Endothelial cell of umbilical vein (primary cell): ENCODE measurements at regions not wholly inside any gene's neighbourhood (a gene's known extent, or its start where the extent isn't known, plus 50 kb on each side); places are given as distances from the start of the nearest gene placed in this dataset.
"Not testable (repeated sequence)": the region's sequence is repeated elsewhere in the genome, so short reads cannot be mapped to it uniquely, and the experiment has no call there.

Experiments used
- CTCF ChIP-seq, 2 donors: IDR thresholded peaks; 1 replicate in 1 of 2; 2 replicates in 1 of 2; pipeline ENCODE4 v1.5.1; 2011; ENCODE audit warnings: low read length in 2 of 2, mild to moderate bottlenecking in 2 of 2, moderate library complexity in 2 of 2, control low read depth in 1 of 2, inconsistent platforms in 1 of 2, low read depth in 1 of 2; ENCODE audit not compliant: insufficient read depth in 1 of 2; ENCODE audit errors: extremely low read depth in 1 of 2
- EZH2 ChIP-seq: IDR thresholded peaks from 2 replicates; pipeline ENCODE4 v1.6.1; 2012; ENCODE audit warnings: borderline replicate concordance, low read depth, mild to moderate bottlenecking, moderate library complexity, low read length, inconsistent platforms; ENCODE audit not compliant: severe bottlenecking
- GATA2 ChIP-seq: IDR thresholded peaks from 2 replicates; pipeline ENCODE4 v1.7.0; 2011; ENCODE audit warnings: low read depth, mild to moderate bottlenecking, moderate library complexity, mixed read lengths, low read length; ENCODE audit not compliant: insufficient read length, insufficient read depth
- MYC ChIP-seq: IDR thresholded peaks from one replicate; pipeline ENCODE4 v1.6.1; 2011; ENCODE audit warnings: mild to moderate bottlenecking, low read depth, low read length
- POLR2A ChIP-seq: IDR thresholded peaks from 2 replicates; pipeline ENCODE4 v1.6.1; 2012; ENCODE audit warnings: low read depth, mild to moderate bottlenecking, control low read depth, low read length

GRCh38 chr22:22297794-22298653, 53.4 kb downstream of the VPREB1 start:
- TF ChIP-seq CTCF (IDR thresholded peaks at IDR 0.05; ENCODE audit: extremely low read depth in 1 of 2, insufficient read depth in 1 of 2, low read depth in 1 of 2, low read length in 2 of 2), result peak in 1 of 2 donors; percentile 40
- not testable (repeated sequence) for TF ChIP-seq GATA2, POLR2A, EZH2, MYC
